ENCODE measurements at regions not wholly inside any gene's neighbourhood (a gene's known extent, or its start where the extent isn't known, plus 50 kb on each side); places are given as distances from the start of the nearest gene placed in this dataset.
"Not testable (repeated sequence)": the region's sequence is repeated elsewhere in the genome, so short reads cannot be mapped to it uniquely, and the experiment has no call there.

- TF ChIP-seq ZNF407 (CRISPR knock-in tag; IDR thresholded peaks at IDR 0.05; ENCODE audit: not compliant biosample characterization) = no peak
- no peak for TF ChIP-seq ZMYM3 (CRISPR knock-in tag; IDR thresholded peaks at IDR 0.05)
- TF ChIP-seq ZNF577 (CRISPR knock-in tag; IDR thresholded peaks at IDR 0.05; ENCODE audit: borderline replicate concordance, low read depth) = no peak
These were observed 62.4 kb upstream of the ATIC start (continued) for GRCh38 chr2:215249501-215249900.

- H3K4me3 ChIP-seq (replicated peaks in 1 of 3; ENCODE audit: insufficient read depth in 1 of 3, low read depth in 2 of 3, low read length in 3 of 3); intact Hi-C loops (cut with micrococcal nuclease; ENCODE audit: unreplicated experiment); H3K4me2 ChIP-seq (ENCODE audit: low read depth, low read length); BruUV-seq (replicated peaks); CTCF ChIA-PET (ENCODE audit: low intra/inter-chr PET ratio, low total read pairs); H3K4me1 ChIP-seq (ENCODE audit: insufficient read depth, low read length); H4K20me1 ChIP-seq (ENCODE audit: insufficient read depth, low read length); POLR2A ChIA-PET; DNase-seq (ENCODE audit: low spot score); H2AFZ ChIP-seq (ENCODE audit: low read length); H3K9me3 ChIP-seq (ENCODE audit: low read length); H3K9ac ChIP-seq (ENCODE audit: insufficient read depth, low read depth, low read length); H3K79me2 ChIP-seq (ENCODE audit: insufficient read depth, low read length); H3K27ac ChIP-seq (ENCODE audit: extremely low read length, insufficient read depth, low read length); H3K27me3 ChIP-seq (ENCODE audit: control insufficient read depth in 1 of 2, insufficient read depth in 2 of 2, low read length in 2 of 2); ATAC-seq; FAIRE-seq; in situ Hi-C loops (cut with HindIII; ENCODE audit: extremely low pct_ligation_motif_present, low pct_unique_long_range_greater_than_20kb); H3K36me3 ChIP-seq (replicated peaks in 1 of 2; ENCODE audit: control insufficient read depth in 1 of 2, insufficient read depth in 2 of 2, low read length in 2 of 2): not testable (repeated sequence)
- 56% methylated on average over 14 of the region's 20 CpGs for WGBS (ENCODE audit: low lambda C conversion rate)
These were observed 65.9 kb upstream of the ATIC start for GRCh38 chr2:215245919-215246318.

All from HepG2 (cell line).